Fibroblast of lung (primary cell): ENCODE measurements at regions not wholly inside any gene's neighbourhood (a gene's known extent, or its start where the extent isn't known, plus 50 kb on each side); places are given as distances from the start of the nearest gene placed in this dataset.

Source experiments
- DNase-seq, 2 donors: peaks; one replicate each; pipeline versions ENCODE4 v3.0.0 to v3.0.0-alpha.2; 2010; ENCODE audit warnings: low read depth in 2 of 2
- H2AFZ ChIP-seq: 2 replicates; pipeline ENCODE4 v1.5.1; 2012; ENCODE audit warnings: low read length, control low read depth, inconsistent platforms
- H3K27ac ChIP-seq: 2 replicates; pipeline ENCODE4 v1.5.1; 2011; ENCODE audit warnings: low read length, control low read depth; ENCODE audit not compliant: insufficient read depth
- H3K27me3 ChIP-seq: 2 replicates; pipeline ENCODE4 v1.5.1; 2011; ENCODE audit warnings: mild to moderate bottlenecking, low read length; ENCODE audit not compliant: control insufficient read depth, insufficient read depth
- H3K36me3 ChIP-seq: 2 replicates; pipeline ENCODE4 v1.5.1; 2011; ENCODE audit warnings: low read length; ENCODE audit not compliant: control insufficient read depth, insufficient read depth
- H3K4me1 ChIP-seq: 2 replicates; pipeline ENCODE4 v1.5.1; 2011; ENCODE audit warnings: low read length; ENCODE audit not compliant: control insufficient read depth, insufficient read depth; ENCODE audit errors: extremely low read depth
- H3K4me2 ChIP-seq: 2 replicates; pipeline ENCODE4 v1.5.1; 2011; ENCODE audit warnings: low read length, control low read depth; ENCODE audit not compliant: insufficient read depth; ENCODE audit errors: extremely low read depth
- H3K4me3 ChIP-seq, 4 experiments: fragments of 200-600 bp in 1 of 4; sonication (generic) in 1 of 4; replicated peaks in 1 of 4; 2 replicates each; pipeline ENCODE4 v1.5.1; 2011 to 2016; ENCODE audit warnings: low read length in 4 of 4, low read depth in 3 of 4, mild to moderate bottlenecking in 3 of 4, control low read depth in 2 of 4, inconsistent platforms in 1 of 4, mixed read lengths in 1 of 4; ENCODE audit not compliant: insufficient read depth in 1 of 4; ENCODE audit errors: control extremely low read depth in 1 of 4
- H3K79me2 ChIP-seq: 2 replicates; pipeline ENCODE4 v1.5.1; 2012; ENCODE audit warnings: mild to moderate bottlenecking, low read length, inconsistent platforms; ENCODE audit not compliant: control insufficient read depth, insufficient read depth
- H3K9ac ChIP-seq: 2 replicates; pipeline ENCODE4 v1.5.1; 2011; ENCODE audit warnings: mild to moderate bottlenecking, low read length, control low read depth; ENCODE audit not compliant: insufficient read depth
- H3K9me3 ChIP-seq: 2 replicates; pipeline ENCODE4 v1.5.1; 2012; ENCODE audit warnings: low read depth, low read length; ENCODE audit not compliant: control insufficient read depth, insufficient read depth
- H4K20me1 ChIP-seq: 2 replicates; pipeline ENCODE4 v1.5.1; 2011; ENCODE audit warnings: low read length; ENCODE audit not compliant: control insufficient read depth, insufficient read depth; ENCODE audit errors: extremely low read depth
- EZH2 ChIP-seq: IDR thresholded peaks from 2 replicates; pipeline ENCODE4 v1.5.1; 2012; ENCODE audit warnings: low read length, control low read depth, mild to moderate bottlenecking; ENCODE audit errors: missing control alignments
- TF ChIP-seq, protein P1 (sequence below), 2 donors: IDR thresholded peaks in 1 of 2; conservative IDR thresholded peaks in 1 of 2; 1 replicate in 1 of 2; 2 replicates in 1 of 2; pipeline ENCODE4 v1.5.1; 2011 to 2012; ENCODE audit warnings: low read length in 2 of 2, control low read depth in 1 of 2, inconsistent platforms in 1 of 2, low read depth in 1 of 2, mild to moderate bottlenecking in 1 of 2

DNA sequence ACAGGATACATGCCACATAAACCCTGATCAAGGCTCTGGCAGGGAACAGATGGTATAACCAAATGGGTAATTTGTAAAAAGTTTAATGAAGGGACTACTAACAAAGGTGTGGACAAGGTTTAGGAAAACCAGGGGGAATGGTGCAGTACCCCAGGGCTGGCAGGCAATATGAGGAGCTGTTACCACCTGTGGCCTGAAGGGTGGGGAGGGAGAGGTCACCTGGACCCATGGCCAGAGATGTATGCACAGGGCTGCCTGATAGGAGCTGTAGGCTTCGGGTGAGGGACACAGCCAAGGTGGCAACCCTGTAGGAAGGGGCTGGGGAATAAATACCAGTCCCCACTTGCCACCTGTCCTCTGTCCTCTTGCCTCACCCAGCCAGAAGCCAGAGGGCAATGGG is 51.4 kb upstream of the ID3 start:
- no peaks in the 10 kb centered on the region for H3K9me3 ChIP-seq
- no peak overlapping the region for H3K9ac ChIP-seq
- H3K4me1 ChIP-seq: no peaks in the 10 kb centered on the region
- no peak overlapping the region for H3K4me2 ChIP-seq
- no peak overlapping the region for H3K4me3 ChIP-seq
- H3K36me3 ChIP-seq: no peaks in the 10 kb centered on the region
- H3K79me2 ChIP-seq: no peaks in the 10 kb centered on the region
- peaks cover 19% of the 10 kb centered on the region for H3K27me3 ChIP-seq
- DNase-seq: no peak
- no peak overlapping the region for H3K27ac ChIP-seq
- no peak for TF ChIP-seq EZH2
- TF ChIP-seq, protein P1, sequence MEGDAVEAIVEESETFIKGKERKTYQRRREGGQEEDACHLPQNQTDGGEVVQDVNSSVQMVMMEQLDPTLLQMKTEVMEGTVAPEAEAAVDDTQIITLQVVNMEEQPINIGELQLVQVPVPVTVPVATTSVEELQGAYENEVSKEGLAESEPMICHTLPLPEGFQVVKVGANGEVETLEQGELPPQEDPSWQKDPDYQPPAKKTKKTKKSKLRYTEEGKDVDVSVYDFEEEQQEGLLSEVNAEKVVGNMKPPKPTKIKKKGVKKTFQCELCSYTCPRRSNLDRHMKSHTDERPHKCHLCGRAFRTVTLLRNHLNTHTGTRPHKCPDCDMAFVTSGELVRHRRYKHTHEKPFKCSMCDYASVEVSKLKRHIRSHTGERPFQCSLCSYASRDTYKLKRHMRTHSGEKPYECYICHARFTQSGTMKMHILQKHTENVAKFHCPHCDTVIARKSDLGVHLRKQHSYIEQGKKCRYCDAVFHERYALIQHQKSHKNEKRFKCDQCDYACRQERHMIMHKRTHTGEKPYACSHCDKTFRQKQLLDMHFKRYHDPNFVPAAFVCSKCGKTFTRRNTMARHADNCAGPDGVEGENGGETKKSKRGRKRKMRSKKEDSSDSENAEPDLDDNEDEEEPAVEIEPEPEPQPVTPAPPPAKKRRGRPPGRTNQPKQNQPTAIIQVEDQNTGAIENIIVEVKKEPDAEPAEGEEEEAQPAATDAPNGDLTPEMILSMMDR (conservative IDR thresholded peaks at IDR 0.05 in 1 of 2, IDR thresholded peaks at IDR 0.05 in 1 of 2; ENCODE audit: low read depth in 1 of 2, low read length in 2 of 2): no peak
- H2AFZ ChIP-seq: no peak overlapping the region
- no peaks in the 10 kb centered on the region for H4K20me1 ChIP-seq

DNA sequence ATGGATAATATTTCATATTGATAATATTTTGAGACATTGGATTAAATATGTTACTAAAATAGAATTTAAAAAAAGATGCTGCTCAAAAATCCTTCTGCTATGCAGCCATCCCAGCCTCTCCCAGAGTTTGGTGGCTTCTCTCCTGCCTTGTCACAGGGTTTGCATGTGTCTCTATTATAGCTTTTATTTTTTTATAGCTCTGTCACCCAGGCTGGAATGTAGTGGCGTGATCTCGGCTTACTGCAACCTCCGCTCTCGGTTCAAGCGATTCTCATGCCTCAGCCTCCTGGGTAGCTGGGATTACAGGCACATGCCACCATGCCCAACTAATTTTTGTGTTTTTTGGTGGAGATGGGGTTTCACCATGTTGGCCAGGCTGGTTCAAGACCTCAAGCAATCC is 50.7 kb upstream of the ID3 start:
- H2AFZ ChIP-seq: no peak overlapping the region
- no peak overlapping the region for H3K9ac ChIP-seq
- H3K27me3 ChIP-seq: peaks cover 19% of the 10 kb centered on the region
- no peaks in the 10 kb centered on the region for H3K9me3 ChIP-seq
- no peak overlapping the region for H3K4me3 ChIP-seq
- no peaks in the 10 kb centered on the region for H3K36me3 ChIP-seq
- H4K20me1 ChIP-seq: no peaks in the 10 kb centered on the region
- DNase-seq: no peak
- H3K27ac ChIP-seq: no peak overlapping the region
- H3K79me2 ChIP-seq: no peaks in the 10 kb centered on the region
- H3K4me1 ChIP-seq: no peaks in the 10 kb centered on the region
- TF ChIP-seq, protein P1 (conservative IDR thresholded peaks at IDR 0.05 in 1 of 2, IDR thresholded peaks at IDR 0.05 in 1 of 2; ENCODE audit: low read depth in 1 of 2, low read length in 2 of 2): no peak
- TF ChIP-seq EZH2: no peak
- H3K4me2 ChIP-seq: no peak overlapping the region
